GM10248 (cell line): ENCODE measurements at regions not wholly inside any gene's neighbourhood (a gene's known extent, or its start where the extent isn't known, plus 50 kb on each side); places are given as distances from the start of the nearest gene placed in this dataset.
"Not testable (repeated sequence)": the region's sequence is repeated elsewhere in the genome, so short reads cannot be mapped to it uniquely, and the experiment has no call there.

ENCODE experiments used
- CTCF ChIA-PET: fragments of 300-600 bp; sonication (Branson Sonifier 250); formaldehyde crosslinking; extraction: SDS; loops from one replicate; lab custom pipeline; 2021; ENCODE audit warnings: antibody characterized with exemption; lab: Yijun Ruan, JAX
- POLR2A ChIA-PET: fragments of 350-650 bp; sonication (Branson Sonifier 250); formaldehyde crosslinking; extraction: SDS; loops from one replicate; lab custom pipeline; 2020; ENCODE audit warnings: antibody characterized with exemption; lab: Yijun Ruan, JAX
- DNase-seq: peaks from one replicate; pipeline ENCODE4 v3.0.0; 2012; ENCODE audit errors: extremely low spot score
- CTCF ChIP-seq: IDR thresholded peaks from 2 replicates; pipeline ENCODE4 v1.5.1; 2012; ENCODE audit warnings: mild to moderate bottlenecking, low read depth; ENCODE audit errors: extremely low read depth, missing control alignments, control extremely low read depth

GRCh38 chr11:42777776-42778175 lies 534.0 kb upstream of the API5 start:
- ChIA-PET CTCF (interaction anchor here (1.4 kb wide), 1 partner anchor 9 kb away, joined by 3 read pairs; no protein-coding TSS in a partner anchor), POLR2A (no interaction called here)
- DNase-seq: no peak
- TF ChIP-seq CTCF: no peak

- TF ChIP-seq CTCF: no peak
- ChIA-PET CTCF (interaction anchor here (1.4 kb wide), 1 partner anchor 10 kb away, joined by 3 read pairs; no protein-coding TSS in a partner anchor), POLR2A (no interaction called here)
- DNase-seq: no peak
These were observed 533.6 kb upstream of the API5 start for GRCh38 chr11:42778193-42778592.

- ChIA-PET POLR2A (no interaction called here), CTCF (no interaction called here)
- no peak for DNase-seq
- no peak for TF ChIP-seq CTCF
These were observed 532.2 kb upstream of the API5 start for GRCh38 chr11:42779555-42779954.

GRCh38 chr11:42786981-42787380 lies 524.8 kb upstream of the API5 start:
- DNase-seq: no peak
- ChIA-PET CTCF (interaction anchor here (1.1 kb wide), 1 partner anchor 496 kb away, joined by 6 read pairs; no protein-coding TSS in a partner anchor), POLR2A (no interaction called here)
- no peak for TF ChIP-seq CTCF

GRCh38 chr11:42795483-42795882 lies 516.3 kb upstream of the API5 start:
- POLR2A ChIA-PET, DNase-seq, CTCF ChIA-PET: not testable (repeated sequence)

GRCh38 chr11:42800041-42800440 lies 511.8 kb upstream of the API5 start:
- no peak for TF ChIP-seq CTCF
- ChIA-PET POLR2A (no interaction called here), CTCF (interaction anchor here (0.9 to 1.4 kb wide), 2 partner anchors 8 to 9 kb away, joined by 3 to 4 read pairs; no protein-coding TSS in a partner anchor)
- no peak for DNase-seq

GRCh38 chr11:42802201-42802899 lies 509.4 kb upstream of the API5 start:
- CTCF ChIA-PET: interaction anchor here (0.9 to 2.5 kb wide), 3 partner anchors 14 to 32 kb away, joined by 3 to 7 read pairs (median 3); no protein-coding TSS in a partner anchor
- DNase-seq: no peak
- POLR2A ChIA-PET: no interaction called here
- no peak for TF ChIP-seq CTCF
